ENCODE measurements at regions not wholly inside any gene's neighbourhood (a gene's known extent, or its start where the extent isn't known, plus 50 kb on each side); places are given as distances from the start of the nearest gene placed in this dataset.
"Not testable (repeated sequence)": the region's sequence is repeated elsewhere in the genome, so short reads cannot be mapped to it uniquely, and the experiment has no call there.

- no peak overlapping the region for H3K4me3 ChIP-seq (replicated peaks; ENCODE audit: low read depth, low read length)
- H3K36me3 ChIP-seq (ENCODE audit: control insufficient read depth, insufficient read depth, low read length): no peaks in the 10 kb centered on the region
- no peaks in the 10 kb centered on the region for H3K27me3 ChIP-seq (replicated peaks; ENCODE audit: control insufficient read depth, insufficient read depth, low read length)
- DNase-seq (ENCODE audit: extremely low read depth, insufficient read length): no peak
- no peak for TF ChIP-seq CTCF (IDR thresholded peaks at IDR 0.05; ENCODE audit: insufficient read depth, low read length, poor library complexity, severe bottlenecking)
These were observed 564.8 kb downstream of the NSUN3 start for GRCh38 chr3:94627689-94628088.

- DNase-seq (ENCODE audit: extremely low read depth, insufficient read length): no peak
- Histone ChIP-seq H3K27me3 (replicated peaks; ENCODE audit: control insufficient read depth, insufficient read depth, low read length) (no peaks in the 10 kb centered on the region), H3K4me3 (replicated peaks; ENCODE audit: low read depth, low read length) (no peak overlapping the region), H3K36me3 (ENCODE audit: control insufficient read depth, insufficient read depth, low read length) (no peaks in the 10 kb centered on the region)
- no peak for TF ChIP-seq CTCF (IDR thresholded peaks at IDR 0.05; ENCODE audit: insufficient read depth, low read length, poor library complexity, severe bottlenecking)
These were observed 580.5 kb downstream of the NSUN3 start for GRCh38 chr3:94643400-94643799.

GRCh38 chr3:94645790-94646189 is 582.9 kb downstream of the NSUN3 start:
- Histone ChIP-seq H3K27me3 (replicated peaks; ENCODE audit: control insufficient read depth, insufficient read depth, low read length) (no peaks in the 10 kb centered on the region), H3K36me3 (ENCODE audit: control insufficient read depth, insufficient read depth, low read length) (no peaks in the 10 kb centered on the region), H3K4me3 (replicated peaks; ENCODE audit: low read depth, low read length) (no peak overlapping the region)
- TF ChIP-seq CTCF (IDR thresholded peaks at IDR 0.05; ENCODE audit: insufficient read depth, low read length, poor library complexity, severe bottlenecking): no peak
- no peak for DNase-seq (ENCODE audit: extremely low read depth, insufficient read length)

- no peak overlapping the region for H3K4me3 ChIP-seq (replicated peaks; ENCODE audit: low read depth, low read length)
- TF ChIP-seq CTCF (IDR thresholded peaks at IDR 0.05; ENCODE audit: insufficient read depth, low read length, poor library complexity, severe bottlenecking): no peak
- H3K36me3 ChIP-seq (ENCODE audit: control insufficient read depth, insufficient read depth, low read length): no peaks in the 10 kb centered on the region
- no peaks in the 10 kb centered on the region for H3K27me3 ChIP-seq (replicated peaks; ENCODE audit: control insufficient read depth, insufficient read depth, low read length)
- no peak for DNase-seq (ENCODE audit: extremely low read depth, insufficient read length)
These were observed 584.3 kb downstream of the NSUN3 start for GRCh38 chr3:94647131-94647530.

- H3K36me3 ChIP-seq (ENCODE audit: control insufficient read depth, insufficient read depth, low read length); H3K4me3 ChIP-seq (replicated peaks; ENCODE audit: low read depth, low read length); H3K27me3 ChIP-seq (replicated peaks; ENCODE audit: control insufficient read depth, insufficient read depth, low read length); DNase-seq (ENCODE audit: extremely low read depth, insufficient read length): not testable (repeated sequence)
These were observed 585.7 kb downstream of the NSUN3 start for GRCh38 chr3:94648270-94649180.

DNA sequence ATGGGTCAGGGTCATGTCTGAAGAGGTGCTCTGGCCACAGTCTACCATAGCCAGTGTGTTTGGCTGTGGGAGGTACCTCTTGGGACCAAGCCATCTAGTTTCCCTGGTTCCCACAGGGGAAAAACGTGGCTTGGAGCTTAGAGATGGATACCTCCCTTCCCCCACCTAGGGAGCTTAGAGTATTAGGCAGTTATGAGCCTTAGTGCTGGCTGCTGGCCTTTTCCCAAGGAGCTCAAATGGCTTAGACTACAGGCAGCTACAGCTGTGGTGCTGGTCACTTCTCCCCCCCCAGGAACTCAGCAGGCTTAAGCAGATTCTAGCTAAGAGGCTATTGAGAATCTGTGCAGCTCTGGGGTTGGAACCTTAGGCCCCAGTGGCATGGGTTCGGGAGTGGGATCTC is 591.2 kb downstream of the NSUN3 start:
- no peak overlapping the region for H3K4me3 ChIP-seq (replicated peaks; ENCODE audit: low read depth, low read length)
- DNase-seq (ENCODE audit: extremely low read depth, insufficient read length): no peak
- no peaks in the 10 kb centered on the region for H3K27me3 ChIP-seq (replicated peaks; ENCODE audit: control insufficient read depth, insufficient read depth, low read length)
- no peaks in the 10 kb centered on the region for H3K36me3 ChIP-seq (ENCODE audit: control insufficient read depth, insufficient read depth, low read length)
- TF ChIP-seq CTCF (IDR thresholded peaks at IDR 0.05; ENCODE audit: insufficient read depth, low read length, poor library complexity, severe bottlenecking): no peak
